GM19351 (cell line): ENCODE measurements at regions not wholly inside any gene's neighbourhood (a gene's known extent, or its start where the extent isn't known, plus 50 kb on each side); places are given as distances from the start of the nearest gene placed in this dataset.

ENCODE experiments used
- ATAC-seq: cut with Tn5 transposase; IDR thresholded peaks from one replicate; pipeline ENCODE4 v1.9.1; 2021; ENCODE audit warnings: mild to moderate bottlenecking, moderate library complexity; ENCODE audit not compliant: unreplicated experiment

DNA sequence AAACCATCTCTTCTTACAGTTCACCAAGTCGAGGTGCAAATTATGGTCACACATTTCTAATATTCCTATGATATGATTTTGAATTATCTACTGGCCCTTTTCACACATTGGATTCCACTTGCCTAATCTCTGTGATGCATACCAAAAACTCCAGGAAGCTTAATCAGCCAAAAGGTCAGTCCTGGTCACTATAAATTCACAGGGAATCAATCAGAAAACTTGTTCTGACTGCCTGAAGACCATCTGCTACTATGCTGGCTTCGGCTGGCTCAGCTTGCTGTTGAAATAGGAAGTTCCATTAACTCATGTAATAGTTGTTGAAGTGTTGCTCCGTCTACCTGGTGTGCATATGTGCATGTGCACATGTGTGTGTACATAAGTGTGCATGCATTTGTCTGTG lies 142.8 kb upstream of the FLRT2 start:
- no peak for ATAC-seq

DNA sequence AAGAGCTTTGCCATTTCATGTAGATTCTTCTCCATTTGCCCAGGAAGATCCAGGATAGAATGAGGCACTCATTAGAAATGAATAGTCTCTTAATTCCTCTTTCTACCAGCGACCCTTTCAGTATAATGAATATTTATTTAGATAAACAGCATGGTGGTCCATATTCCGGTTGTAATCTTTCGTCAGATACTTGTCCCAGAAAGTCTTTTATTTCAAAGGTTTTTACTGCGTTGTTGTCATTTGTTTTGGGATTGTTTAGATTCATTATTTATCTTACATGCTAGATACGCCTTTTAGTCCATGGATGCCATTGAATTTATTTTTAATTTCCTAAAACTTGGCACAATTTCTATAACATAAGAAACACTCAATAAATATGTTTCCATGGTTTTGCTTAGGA lies 139.7 kb upstream of the FLRT2 start:
- no peak for ATAC-seq

GRCh38 chr14:85391455-85391854 lies 138.5 kb upstream of the FLRT2 start:
- no peak for ATAC-seq

DNA sequence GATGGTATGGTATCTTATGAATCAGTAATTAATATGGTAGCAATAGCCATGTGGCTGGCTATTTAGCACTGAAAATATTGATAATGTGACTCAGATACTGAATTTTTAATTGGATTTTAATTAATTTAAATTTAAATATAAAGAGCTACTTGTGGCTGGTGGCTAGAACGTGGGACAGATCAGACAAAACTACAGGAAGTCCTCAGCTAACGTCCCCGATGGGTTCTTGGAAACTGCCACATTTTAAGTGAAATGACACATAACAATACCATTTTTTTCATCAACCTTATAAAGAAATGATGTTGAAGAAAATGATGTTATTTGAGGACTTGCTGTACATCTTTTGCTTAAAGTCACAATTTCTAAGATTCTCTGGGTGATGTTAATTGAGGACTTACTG lies 138.1 kb upstream of the FLRT2 start:
- no peak for ATAC-seq

- no peak for ATAC-seq
These were observed 130.8 kb upstream of the FLRT2 start for GRCh38 chr14:85399186-85399585.

- ATAC-seq = no peak
These were observed 129.3 kb upstream of the FLRT2 start for GRCh38 chr14:85400678-85401077.

GRCh38 chr14:85401384-85401783 lies 128.6 kb upstream of the FLRT2 start:
- no peak for ATAC-seq

DNA sequence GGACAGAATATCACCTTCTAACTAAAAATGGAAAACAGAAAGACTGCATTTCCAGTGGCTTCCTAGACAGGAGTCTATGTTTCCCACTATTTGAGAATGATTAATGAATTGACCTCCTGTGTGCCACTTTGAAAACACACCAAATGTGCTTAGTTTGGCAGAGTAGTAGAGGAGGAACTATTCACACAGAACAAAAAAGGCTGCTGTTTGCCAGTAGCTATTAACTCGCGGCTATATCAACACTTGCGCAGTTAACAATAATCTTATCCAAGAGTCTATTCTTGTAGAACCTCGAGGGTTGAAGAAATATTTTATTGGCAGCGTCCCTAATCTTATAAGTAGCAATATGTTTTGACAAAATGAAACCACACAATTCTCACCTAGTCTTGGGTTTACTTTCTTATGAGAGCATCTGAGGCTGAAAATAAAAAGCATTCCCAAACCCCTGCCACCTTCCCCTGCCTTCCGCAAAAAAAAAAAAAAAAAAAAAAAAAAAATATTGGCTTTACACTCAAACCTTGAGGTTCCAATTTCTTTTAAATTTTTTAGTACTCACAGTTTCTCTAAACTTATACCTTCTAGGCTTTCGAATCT lies 127.3 kb upstream of the FLRT2 start:
- ATAC-seq = no peak

DNA sequence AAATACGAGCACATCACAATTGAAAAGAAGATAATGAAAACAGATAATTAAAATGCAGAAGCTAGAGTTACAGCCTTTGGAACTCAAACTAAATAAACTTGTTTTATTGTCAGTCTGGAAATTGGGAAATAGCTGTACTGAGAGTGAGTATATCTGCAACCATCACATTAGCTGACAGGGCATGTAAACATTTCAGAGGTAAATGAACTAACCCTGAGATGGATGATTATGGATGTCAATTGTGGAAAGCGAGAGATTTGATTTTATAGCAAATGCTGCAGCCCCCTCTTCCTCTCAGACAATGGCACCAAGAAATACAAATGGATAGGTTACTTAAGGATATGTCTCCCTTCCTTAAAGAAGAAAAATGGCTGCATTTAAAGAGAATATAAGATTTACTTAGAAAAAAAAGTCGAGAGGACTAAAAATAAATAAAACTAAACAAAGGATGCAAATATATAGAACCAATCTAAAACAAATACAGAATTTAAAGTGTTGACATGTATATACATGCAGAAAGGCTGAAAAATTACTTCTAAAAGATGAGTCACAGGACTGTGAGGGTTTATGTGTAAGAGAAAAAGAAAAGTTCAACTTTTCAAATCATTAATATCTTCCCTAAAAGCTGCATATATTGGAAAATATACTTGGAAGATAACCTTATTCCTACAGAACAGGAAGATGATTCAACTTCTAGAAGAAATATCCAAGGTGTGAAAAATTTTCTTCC lies 120.3 kb upstream of the FLRT2 start:
- ATAC-seq = no peak

DNA sequence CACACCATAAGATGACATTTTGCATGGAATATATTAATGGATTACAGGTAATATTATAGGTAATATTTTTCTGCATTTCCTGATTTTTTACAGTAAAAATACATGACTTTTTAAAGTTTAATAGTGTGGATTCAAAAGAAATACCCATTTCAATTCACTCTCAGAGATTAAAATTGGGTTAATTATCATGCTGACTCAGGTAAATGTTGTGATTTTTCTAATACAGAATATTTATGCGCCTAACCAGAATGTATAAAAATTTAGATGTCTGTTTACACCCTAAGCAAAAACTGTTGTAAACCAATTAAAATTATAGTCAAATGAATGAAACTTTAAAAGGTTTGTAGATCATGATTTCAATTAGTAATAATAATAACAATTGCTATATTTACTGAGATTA lies 117.2 kb upstream of the FLRT2 start:
- ATAC-seq = no peak

- ATAC-seq = no peak
These were observed 116.0 kb upstream of the FLRT2 start for GRCh38 chr14:85413836-85414526.

- no peak for ATAC-seq
These were observed 114.8 kb upstream of the FLRT2 start for GRCh38 chr14:85415015-85415712.

DNA sequence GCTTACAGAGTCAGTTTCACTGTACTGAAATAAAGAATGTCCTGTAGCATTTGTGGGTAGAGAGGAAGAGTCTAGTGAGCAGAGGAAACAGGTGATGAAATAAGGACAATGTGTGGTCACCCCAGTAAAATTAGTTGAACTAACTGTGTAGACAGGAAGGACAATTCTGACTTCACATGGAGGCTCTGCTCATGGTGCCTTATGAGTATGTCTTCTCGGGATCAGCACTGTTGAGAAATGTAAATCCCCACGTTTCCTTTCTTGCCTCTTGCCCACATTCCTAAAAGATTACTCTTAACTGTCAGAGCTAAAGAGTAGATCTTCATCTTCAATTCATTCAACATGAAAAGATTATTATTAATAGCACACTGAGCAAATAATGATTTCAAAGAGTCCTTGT lies 113.2 kb upstream of the FLRT2 start:
- no peak for ATAC-seq

DNA sequence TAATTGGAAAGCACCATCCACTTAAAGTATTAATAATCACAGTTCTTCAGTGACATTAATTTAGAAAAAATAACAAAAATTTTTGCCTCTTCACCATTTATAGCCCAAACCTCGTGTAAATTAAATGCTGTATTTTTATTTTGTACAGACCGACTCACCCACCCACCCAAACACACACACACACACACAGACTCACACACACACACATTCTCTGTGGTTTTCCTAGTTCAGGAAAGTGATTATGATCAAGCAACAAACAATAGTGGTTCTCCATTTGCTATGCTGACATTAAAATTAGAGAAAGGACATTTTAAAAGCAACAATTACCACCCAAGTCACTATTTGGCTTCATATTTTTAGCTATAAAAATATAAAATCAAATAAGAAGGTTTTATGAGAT lies 112.5 kb upstream of the FLRT2 start:
- ATAC-seq = no peak

GRCh38 chr14:85418721-85419120 lies 111.2 kb upstream of the FLRT2 start:
- ATAC-seq = no peak

GRCh38 chr14:85420278-85420677 lies 109.7 kb upstream of the FLRT2 start:
- no peak for ATAC-seq

GRCh38 chr14:85420707-85421106 lies 109.2 kb upstream of the FLRT2 start:
- ATAC-seq = no peak

DNA sequence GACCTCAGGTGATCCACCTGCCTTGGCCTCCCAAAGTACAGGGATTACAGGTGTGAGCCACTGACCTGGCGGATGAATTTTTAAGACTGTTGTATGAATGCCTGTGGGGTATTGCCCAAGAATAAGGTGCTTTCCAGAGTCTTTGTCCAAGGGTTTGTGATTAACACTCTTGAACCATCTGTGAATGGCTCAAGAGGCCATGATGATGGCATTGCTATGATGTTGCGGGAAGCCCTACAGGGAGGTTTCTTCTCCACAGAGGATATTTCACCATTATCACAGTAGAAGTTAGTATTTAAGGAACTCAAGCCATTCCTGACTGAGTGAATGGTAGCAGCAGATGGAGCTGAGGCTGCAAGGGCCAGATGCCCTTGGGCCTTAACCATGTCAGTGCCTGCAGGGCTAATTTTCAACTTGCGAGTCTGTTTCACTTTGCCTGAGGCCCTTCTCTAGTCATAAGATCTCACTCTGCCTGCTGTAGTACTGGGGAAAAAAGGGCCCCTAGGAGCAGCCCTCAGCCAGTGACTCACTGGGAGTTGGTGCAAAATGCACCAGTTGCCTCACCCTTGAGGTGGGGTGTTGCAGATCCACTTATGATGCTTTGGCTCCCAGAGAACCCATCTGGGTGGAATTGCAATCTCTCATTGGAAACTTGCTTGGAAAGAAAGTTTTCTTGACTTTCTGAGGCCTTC lies 108.6 kb upstream of the FLRT2 start:
- ATAC-seq = no peak

GRCh38 chr14:85423889-85424288 lies 106.1 kb upstream of the FLRT2 start:
- ATAC-seq = no peak

DNA sequence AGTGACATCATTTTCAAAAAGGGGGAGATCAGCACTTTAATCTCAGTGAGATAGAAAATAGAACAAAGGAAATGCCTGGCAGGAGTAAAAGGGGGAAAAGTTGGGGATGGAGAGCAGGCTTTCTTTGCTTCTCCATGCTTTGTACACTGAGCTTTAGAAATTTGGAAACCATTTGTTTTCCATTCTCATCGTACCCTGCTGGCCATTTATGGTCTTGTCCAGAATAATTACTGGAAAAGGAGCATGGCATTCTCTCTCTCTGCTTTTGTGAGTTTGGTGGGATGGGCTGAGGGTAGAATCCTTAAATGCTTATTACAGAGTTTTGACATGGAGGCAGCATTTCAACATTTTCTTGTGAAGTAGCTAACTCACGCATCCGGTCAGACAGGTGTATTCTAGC lies 104.4 kb upstream of the FLRT2 start:
- ATAC-seq = no peak
